ENCODE measurements at regions not wholly inside any gene's neighbourhood (a gene's known extent, or its start where the extent isn't known, plus 50 kb on each side); places are given as distances from the start of the nearest gene placed in this dataset.

DNA sequence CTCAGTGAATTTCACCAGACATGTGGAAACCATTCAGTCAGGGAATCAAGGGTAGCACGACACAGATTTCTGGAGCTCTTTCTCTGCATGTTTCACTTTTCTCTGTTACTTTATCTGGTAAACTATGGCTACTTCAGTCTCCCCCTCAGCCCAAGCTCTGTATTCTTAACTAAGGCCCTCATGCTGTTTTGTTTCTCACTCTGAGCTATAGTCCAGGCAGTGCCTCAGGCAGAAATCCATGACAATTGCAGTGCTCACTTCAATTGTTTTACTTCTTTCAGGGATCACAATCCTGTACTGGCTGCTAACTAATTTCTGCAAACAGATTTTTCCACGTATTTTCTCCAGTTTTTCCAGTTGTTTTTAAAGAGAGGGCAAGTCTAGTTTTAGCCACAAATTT lies 1599.9 kb upstream of the LRRTM3 start:
- POLR2A ChIA-PET: interaction anchor here (0.7 kb wide), 1 partner anchor 563 kb away, joined by 3 read pairs; no protein-coding TSS in a partner anchor
- no peaks in the 10 kb centered on the region for H3K27me3 Mint-ChIP-seq (ENCODE audit: insufficient read depth, unreplicated experiment)
- no peaks in the 10 kb centered on the region for H3K9me3 Mint-ChIP-seq (ENCODE audit: unreplicated experiment)
- BruUV-seq (replicated peaks): no TSS peak
- no peak overlapping the region for H3K4me3 Mint-ChIP-seq (ENCODE audit: unreplicated experiment)
- TF ChIP-seq CTCF (IDR thresholded peaks at IDR 0.05; ENCODE audit: unreplicated experiment): no peak
- H3K4me1 Mint-ChIP-seq (ENCODE audit: insufficient read depth, unreplicated experiment): no peaks in the 10 kb centered on the region
- intact Hi-C loops (cut with micrococcal nuclease): no loop called here
- H3K36me3 Mint-ChIP-seq (ENCODE audit: insufficient read depth, unreplicated experiment): peaks cover 6% of the 10 kb centered on the region
- no peak overlapping the region for H3K27ac Mint-ChIP-seq (ENCODE audit: low read depth, unreplicated experiment)
- CTCF ChIA-PET: no interaction called here
- DNase-seq (ENCODE audit: unreplicated experiment): no peak

- H3K27ac Mint-ChIP-seq (ENCODE audit: low read depth, unreplicated experiment): no peak overlapping the region
- BruUV-seq (replicated peaks): no TSS peak
- no peaks in the 10 kb centered on the region for H3K36me3 Mint-ChIP-seq (ENCODE audit: insufficient read depth, unreplicated experiment)
- H3K9me3 Mint-ChIP-seq (ENCODE audit: unreplicated experiment): no peaks in the 10 kb centered on the region
- H3K4me1 Mint-ChIP-seq (ENCODE audit: insufficient read depth, unreplicated experiment): no peaks in the 10 kb centered on the region
- intact Hi-C loops (cut with micrococcal nuclease): no loop called here
- no peak for TF ChIP-seq CTCF (IDR thresholded peaks at IDR 0.05; ENCODE audit: unreplicated experiment)
- no peak overlapping the region for H3K4me3 Mint-ChIP-seq (ENCODE audit: unreplicated experiment)
- POLR2A ChIA-PET: interaction anchor here (1.2 kb wide), 1 partner anchor 8 kb away, joined by 5 read pairs; no protein-coding TSS in a partner anchor
- DNase-seq (ENCODE audit: unreplicated experiment): no peak
- CTCF ChIA-PET: no interaction called here
- no peaks in the 10 kb centered on the region for H3K27me3 Mint-ChIP-seq (ENCODE audit: insufficient read depth, unreplicated experiment)
Observed at GRCh38 chr10:65328486-65328885, 1597.3 kb upstream of the LRRTM3 start.

DNA sequence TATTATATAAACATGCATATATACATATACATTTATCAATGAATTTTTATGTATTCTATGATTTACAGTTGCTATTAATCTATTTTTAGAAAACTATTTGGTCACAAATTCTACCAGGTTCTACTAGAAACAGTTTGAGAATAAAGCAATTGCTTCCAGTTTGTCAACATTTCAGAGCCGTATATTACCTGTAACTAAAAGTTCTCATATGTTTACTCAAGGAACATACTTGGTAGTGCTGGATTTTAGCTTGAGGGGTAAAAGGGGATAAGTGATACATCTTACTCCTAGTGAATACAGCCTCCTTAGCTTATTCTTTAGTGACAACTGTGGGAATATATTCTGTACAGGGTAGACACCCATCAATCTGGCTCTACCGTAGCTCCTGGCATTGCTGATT lies 1590.5 kb upstream of the LRRTM3 start:
- no peaks in the 10 kb centered on the region for H3K27me3 Mint-ChIP-seq (ENCODE audit: insufficient read depth, unreplicated experiment)
- no peaks in the 10 kb centered on the region for H3K9me3 Mint-ChIP-seq (ENCODE audit: unreplicated experiment)
- intact Hi-C loops (cut with micrococcal nuclease): no loop called here
- H3K36me3 Mint-ChIP-seq (ENCODE audit: insufficient read depth, unreplicated experiment): no peaks in the 10 kb centered on the region
- no peak overlapping the region for H3K4me3 Mint-ChIP-seq (ENCODE audit: unreplicated experiment)
- CTCF ChIA-PET: interaction anchor here (0.6 kb wide), 2 partner anchors 14 to 18 kb away, joined by 3 to 4 read pairs; no protein-coding TSS in a partner anchor
- DNase-seq (ENCODE audit: unreplicated experiment): no peak
- POLR2A ChIA-PET: no interaction called here
- TF ChIP-seq CTCF (IDR thresholded peaks at IDR 0.05; ENCODE audit: unreplicated experiment): no peak
- no peak overlapping the region for H3K27ac Mint-ChIP-seq (ENCODE audit: low read depth, unreplicated experiment)
- no peaks in the 10 kb centered on the region for H3K4me1 Mint-ChIP-seq (ENCODE audit: insufficient read depth, unreplicated experiment)
- no TSS peak for BruUV-seq (replicated peaks)

DNA sequence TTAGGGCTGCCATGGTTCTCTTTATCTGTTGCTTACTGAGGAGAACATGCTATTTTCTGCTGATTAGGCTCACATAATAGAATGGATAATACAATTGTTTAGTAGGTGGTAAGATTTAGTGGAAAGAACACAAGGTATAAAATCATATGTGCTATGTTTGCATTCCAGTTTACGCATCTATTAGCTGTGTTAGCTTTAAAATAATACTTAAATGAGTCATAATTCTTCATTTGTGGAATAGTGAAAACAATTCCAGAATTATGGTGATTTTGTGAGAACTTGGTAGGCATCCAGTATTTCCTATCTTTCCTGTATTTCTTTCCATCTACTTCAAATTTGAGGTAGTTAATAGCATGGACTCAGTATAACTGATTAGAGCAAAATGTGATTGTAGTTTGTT lies 1585.5 kb upstream of the LRRTM3 start:
- ChIA-PET CTCF (no interaction called here), POLR2A (no interaction called here)
- no peak for DNase-seq (ENCODE audit: unreplicated experiment)
- intact Hi-C loops (cut with micrococcal nuclease): no loop called here
- TF ChIP-seq CTCF (IDR thresholded peaks at IDR 0.05; ENCODE audit: unreplicated experiment): no peak
- no peak overlapping the region for H3K27ac Mint-ChIP-seq (ENCODE audit: low read depth, unreplicated experiment)
- no peaks in the 10 kb centered on the region for H3K9me3 Mint-ChIP-seq (ENCODE audit: unreplicated experiment)
- no TSS peak for BruUV-seq (replicated peaks)
- peaks cover 8% of the 10 kb centered on the region for H3K4me1 Mint-ChIP-seq (ENCODE audit: insufficient read depth, unreplicated experiment)
- H3K36me3 Mint-ChIP-seq (ENCODE audit: insufficient read depth, unreplicated experiment): no peaks in the 10 kb centered on the region
- no peaks in the 10 kb centered on the region for H3K27me3 Mint-ChIP-seq (ENCODE audit: insufficient read depth, unreplicated experiment)
- no peak overlapping the region for H3K4me3 Mint-ChIP-seq (ENCODE audit: unreplicated experiment)

All from MCF 10A (cell line).